ENCODE measurements at regions not wholly inside any gene's neighbourhood (a gene's known extent, or its start where the extent isn't known, plus 50 kb on each side); places are given as distances from the start of the nearest gene placed in this dataset.

GRCh38 chr13:90014038-90014437 lies 1333.4 kb upstream of the MIR17HG start:
- no peak for TF ChIP-seq CTCF (IDR thresholded peaks at IDR 0.05; ENCODE audit: low read depth, low read length)
- TF ChIP-seq EZH2phosphoT487 (IDR thresholded peaks at IDR 0.05; ENCODE audit: low read depth), result no peak

All from OCI-LY3 (cell line).